CD4-positive, alpha-beta T cell treated with Interferon gamma for 1 hour (primary cell): ENCODE measurements at regions not wholly inside any gene's neighbourhood (a gene's known extent, or its start where the extent isn't known, plus 50 kb on each side); places are given as distances from the start of the nearest gene placed in this dataset.
"Not testable (repeated sequence)": the region's sequence is repeated elsewhere in the genome, so short reads cannot be mapped to it uniquely, and the experiment has no call there.

ENCODE experiments used
- DNase-seq: peaks from one replicate; pipeline ENCODE4 v3.0.0-alpha.2; 2020

GRCh38 chr2:121150713-121151112 is 134.3 kb downstream of the TFCP2L1 start:
- no peak for DNase-seq

- DNase-seq = no peak
These were observed 133.5 kb downstream of the TFCP2L1 start for GRCh38 chr2:121151311-121152109.

GRCh38 chr2:121152861-121153260 is 132.1 kb downstream of the TFCP2L1 start:
- no peak for DNase-seq

- DNase-seq = no peak
These were observed 131.5 kb downstream of the TFCP2L1 start for GRCh38 chr2:121153516-121153915.

GRCh38 chr2:121155502-121156056 is 129.4 kb downstream of the TFCP2L1 start:
- no peak for DNase-seq

GRCh38 chr2:121157481-121157880 is 127.5 kb downstream of the TFCP2L1 start:
- DNase-seq = not testable (repeated sequence)

GRCh38 chr2:121159291-121160071 is 125.5 kb downstream of the TFCP2L1 start:
- no peak for DNase-seq

GRCh38 chr2:121160366-121160765 is 124.6 kb downstream of the TFCP2L1 start:
- no peak for DNase-seq

- no peak for DNase-seq
These were observed 123.7 kb downstream of the TFCP2L1 start for GRCh38 chr2:121161272-121161671.

- DNase-seq = no peak
These were observed 122.1 kb downstream of the TFCP2L1 start for GRCh38 chr2:121162893-121163292.

GRCh38 chr2:121164042-121164441 is 121.0 kb downstream of the TFCP2L1 start:
- no peak for DNase-seq

GRCh38 chr2:121165038-121165542 is 119.9 kb downstream of the TFCP2L1 start:
- DNase-seq = no peak
